GM19468 (cell line): ENCODE measurements at regions not wholly inside any gene's neighbourhood (a gene's known extent, or its start where the extent isn't known, plus 50 kb on each side); places are given as distances from the start of the nearest gene placed in this dataset.

ENCODE experiments used
- ATAC-seq: cut with Tn5 transposase; IDR thresholded peaks from one replicate; pipeline ENCODE4 v1.9.1; 2021; ENCODE audit warnings: mild to moderate bottlenecking, moderate library complexity, moderate number of reproducible peaks; ENCODE audit not compliant: unreplicated experiment; ENCODE audit errors: extremely low read depth

GRCh38 chr10:90372451-90372850 lies 485.4 kb downstream of the HTR7 start:
- ATAC-seq = no peak

- ATAC-seq = no peak
These were observed 483.9 kb downstream of the HTR7 start for GRCh38 chr10:90373911-90374310.

- no peak for ATAC-seq
These were observed 479.2 kb downstream of the HTR7 start for GRCh38 chr10:90378524-90379076.

- ATAC-seq = no peak
These were observed 476.4 kb downstream of the HTR7 start for GRCh38 chr10:90381468-90381867.

- ATAC-seq = no peak
These were observed 468.0 kb downstream of the HTR7 start for GRCh38 chr10:90389876-90390275.

- no peak for ATAC-seq
These were observed 463.5 kb downstream of the HTR7 start for GRCh38 chr10:90394311-90394710.

GRCh38 chr10:90396721-90397120 lies 461.1 kb downstream of the HTR7 start:
- no peak for ATAC-seq

GRCh38 chr10:90398566-90398965 lies 459.3 kb downstream of the HTR7 start:
- no peak for ATAC-seq

- no peak for ATAC-seq
These were observed 458.1 kb downstream of the HTR7 start for GRCh38 chr10:90399782-90400181.

- no peak for ATAC-seq
These were observed 454.4 kb downstream of the HTR7 start for GRCh38 chr10:90403211-90404000.

- no peak for ATAC-seq
These were observed 450.7 kb downstream of the HTR7 start for GRCh38 chr10:90407131-90407530.

GRCh38 chr10:90407851-90408250 lies 450.0 kb downstream of the HTR7 start:
- ATAC-seq = no peak

- ATAC-seq = no peak
These were observed 445.3 kb downstream of the HTR7 start for GRCh38 chr10:90412582-90412981.

- ATAC-seq = no peak
These were observed 444.6 kb downstream of the HTR7 start for GRCh38 chr10:90413196-90413595.

- ATAC-seq = no peak
These were observed 442.9 kb downstream of the HTR7 start for GRCh38 chr10:90414926-90415325.

GRCh38 chr10:90417029-90417428 lies 440.8 kb downstream of the HTR7 start:
- no peak for ATAC-seq

- no peak for ATAC-seq
These were observed 440.2 kb downstream of the HTR7 start for GRCh38 chr10:90417476-90418210.

- no peak for ATAC-seq
These were observed 438.8 kb downstream of the HTR7 start for GRCh38 chr10:90418869-90419652.

- peak; percentile 83 for ATAC-seq
These were observed 437.1 kb downstream of the HTR7 start for GRCh38 chr10:90420637-90421318.

GRCh38 chr10:90421874-90422273 lies 436.0 kb downstream of the HTR7 start:
- no peak for ATAC-seq
